Tibial artery (tissue), 4 donors: ENCODE measurements at regions not wholly inside any gene's neighbourhood (a gene's known extent, or its start where the extent isn't known, plus 50 kb on each side); places are given as distances from the start of the nearest gene placed in this dataset.

Experiments
- DNase-seq, 2 donors: peaks; one replicate each; pipeline ENCODE4 v3.0.0-alpha.2; 2019
- H3K27ac ChIP-seq, 2 donors: fragments of 200-600 bp; sonication (generic) in 1 of 2; 1 replicate in 1 of 2; 2 replicates in 1 of 2; pipeline ENCODE4 v1.5.1; 2018 to 2019; ENCODE audit warnings: mild to moderate bottlenecking in 1 of 2
- H3K27me3 ChIP-seq, 2 donors: fragments of 200-600 bp; sonication (generic) in 1 of 2; one replicate each; pipeline versions ENCODE4 v1.5.1 to v1.6.0; 2016 to 2019
- H3K36me3 ChIP-seq, 3 donors: fragments of 200-600 bp; sonication (generic) in 2 of 3; one replicate each; pipeline ENCODE4 v1.5.1; 2016 to 2019; ENCODE audit warnings: mild to moderate bottlenecking in 2 of 3
- H3K4me1 ChIP-seq, 4 donors: fragments of 200-600 bp; sonication (generic) in 2 of 4; 1 replicate in 3 of 4; 2 replicates in 1 of 4; pipeline ENCODE4 v1.5.1; 2016 to 2019
- H3K4me3 ChIP-seq, 2 donors: fragments of 200-600 bp; sonication (generic) in 1 of 2; 1 replicate in 1 of 2; 2 replicates in 1 of 2; pipeline ENCODE4 v1.5.1; 2018 to 2019; ENCODE audit warnings: mild to moderate bottlenecking in 2 of 2
- H3K9me3 ChIP-seq, 3 donors: fragments of 200-600 bp; sonication (generic) in 1 of 3; one replicate each; pipeline ENCODE4 v1.5.1; 2016 to 2019
- intact Hi-C: fragments of 100-400 bp; cut with DNase I; formaldehyde crosslinking; loops from one replicate; pipeline ENCODE4 v1.15.0; 2023; ENCODE audit warnings: low total_unique reads
- TF ChIP-seq, protein P1 (sequence below), 2 experiments: fragments of 200-600 bp in 1 of 2; fragments of 450-650 bp in 1 of 2; IDR thresholded peaks; one replicate each; pipeline ENCODE4 v1.5.1; 2017 to 2019; ENCODE audit warnings: antibody characterized with exemption in 2 of 2, mild to moderate bottlenecking in 1 of 2, moderate library complexity in 1 of 2

DNA sequence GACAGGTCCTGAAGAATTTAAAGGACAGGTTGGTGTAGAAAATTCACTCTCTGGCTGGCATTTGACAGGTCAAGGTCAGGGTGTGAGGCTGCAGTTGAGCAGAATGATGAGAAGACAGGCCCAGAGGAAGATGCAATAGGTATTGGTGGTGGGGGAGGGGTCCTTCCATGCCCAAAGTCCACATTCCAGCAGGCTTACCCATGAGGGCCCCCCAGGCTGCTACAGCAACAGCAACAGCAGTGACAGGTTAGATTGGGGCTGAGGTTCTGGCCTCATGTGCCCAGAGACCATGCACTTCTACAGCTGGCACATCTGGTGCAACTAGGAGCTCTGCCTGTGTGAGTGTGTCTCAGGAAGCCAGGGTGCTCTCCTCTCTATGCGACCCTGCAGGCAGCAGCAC is 223.5 kb upstream of the GHITM start:
- intact Hi-C loops: no loop called here
- no peaks in the 10 kb centered on the region for H3K27me3 ChIP-seq
- no peak overlapping the region for H3K27ac ChIP-seq
- no peaks in the 10 kb centered on the region for H3K36me3 ChIP-seq
- no peak for DNase-seq
- H3K9me3 ChIP-seq: no peaks in the 10 kb centered on the region
- no peak overlapping the region for H3K4me3 ChIP-seq
- TF ChIP-seq, protein P1, sequence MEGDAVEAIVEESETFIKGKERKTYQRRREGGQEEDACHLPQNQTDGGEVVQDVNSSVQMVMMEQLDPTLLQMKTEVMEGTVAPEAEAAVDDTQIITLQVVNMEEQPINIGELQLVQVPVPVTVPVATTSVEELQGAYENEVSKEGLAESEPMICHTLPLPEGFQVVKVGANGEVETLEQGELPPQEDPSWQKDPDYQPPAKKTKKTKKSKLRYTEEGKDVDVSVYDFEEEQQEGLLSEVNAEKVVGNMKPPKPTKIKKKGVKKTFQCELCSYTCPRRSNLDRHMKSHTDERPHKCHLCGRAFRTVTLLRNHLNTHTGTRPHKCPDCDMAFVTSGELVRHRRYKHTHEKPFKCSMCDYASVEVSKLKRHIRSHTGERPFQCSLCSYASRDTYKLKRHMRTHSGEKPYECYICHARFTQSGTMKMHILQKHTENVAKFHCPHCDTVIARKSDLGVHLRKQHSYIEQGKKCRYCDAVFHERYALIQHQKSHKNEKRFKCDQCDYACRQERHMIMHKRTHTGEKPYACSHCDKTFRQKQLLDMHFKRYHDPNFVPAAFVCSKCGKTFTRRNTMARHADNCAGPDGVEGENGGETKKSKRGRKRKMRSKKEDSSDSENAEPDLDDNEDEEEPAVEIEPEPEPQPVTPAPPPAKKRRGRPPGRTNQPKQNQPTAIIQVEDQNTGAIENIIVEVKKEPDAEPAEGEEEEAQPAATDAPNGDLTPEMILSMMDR (IDR thresholded peaks at IDR 0.05): no peak
- H3K4me1 ChIP-seq: peaks cover 0 to 2% (median 0%) of the 10 kb centered on the region in 4 donors

DNA sequence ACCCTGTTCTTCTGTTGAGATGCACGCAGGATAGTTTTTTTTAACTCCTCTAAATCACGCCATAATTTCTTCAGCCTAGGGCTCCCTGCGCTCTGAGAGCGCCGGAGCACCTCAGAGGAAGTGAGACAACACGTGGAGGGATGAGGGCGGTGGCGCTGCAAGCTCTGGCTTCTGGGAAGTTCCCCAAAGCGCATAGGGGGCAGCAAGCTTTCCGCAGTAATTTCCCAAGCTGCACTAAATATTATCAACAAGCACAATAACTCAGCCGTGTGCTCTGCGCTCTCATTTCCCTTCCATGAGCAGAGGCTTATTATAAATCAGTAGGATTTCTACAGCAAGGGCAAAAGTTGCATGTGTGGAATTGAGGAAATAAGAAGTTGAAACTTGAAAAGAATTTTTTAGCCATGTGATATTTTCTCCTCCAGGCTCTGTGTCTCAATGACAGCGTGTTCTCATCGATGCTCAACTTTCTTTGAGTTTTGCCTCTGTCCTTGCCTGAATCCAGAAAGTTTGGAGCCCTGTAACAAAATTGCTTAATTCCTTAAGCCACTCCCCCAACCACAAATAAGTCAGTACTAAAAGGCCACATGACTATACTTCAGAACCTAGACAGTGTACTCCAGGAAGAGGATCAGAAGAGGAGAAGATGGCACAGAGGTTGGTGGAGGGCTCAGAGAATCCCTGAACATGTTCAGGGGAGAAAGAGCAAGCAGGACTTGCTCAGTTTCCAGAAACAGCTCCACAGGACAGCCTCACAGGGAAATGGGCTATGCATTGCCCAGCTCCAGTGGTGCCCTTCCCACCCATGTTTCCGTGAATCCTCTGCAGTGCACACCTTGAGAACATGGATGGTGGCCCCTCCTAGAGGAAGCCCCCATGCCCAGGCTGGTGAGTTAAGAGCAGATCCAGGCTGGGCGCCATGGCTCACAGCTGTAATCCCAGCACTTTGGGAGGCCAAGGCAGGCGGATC is 221.5 kb upstream of the GHITM start:
- Histone ChIP-seq H3K9me3 (no peaks in the 10 kb centered on the region), H3K4me1 (peaks cover 0 to 2% (median 0%) of the 10 kb centered on the region in 4 donors), H3K27me3 (no peaks in the 10 kb centered on the region), H3K36me3 (no peaks in the 10 kb centered on the region), H3K4me3 (no peak overlapping the region), H3K27ac (no peak overlapping the region)
- TF ChIP-seq, protein P1 (IDR thresholded peaks at IDR 0.05): no peak
- DNase-seq: peak in 1 of 2 donors; percentile 42
- intact Hi-C loops: no loop called here

DNA sequence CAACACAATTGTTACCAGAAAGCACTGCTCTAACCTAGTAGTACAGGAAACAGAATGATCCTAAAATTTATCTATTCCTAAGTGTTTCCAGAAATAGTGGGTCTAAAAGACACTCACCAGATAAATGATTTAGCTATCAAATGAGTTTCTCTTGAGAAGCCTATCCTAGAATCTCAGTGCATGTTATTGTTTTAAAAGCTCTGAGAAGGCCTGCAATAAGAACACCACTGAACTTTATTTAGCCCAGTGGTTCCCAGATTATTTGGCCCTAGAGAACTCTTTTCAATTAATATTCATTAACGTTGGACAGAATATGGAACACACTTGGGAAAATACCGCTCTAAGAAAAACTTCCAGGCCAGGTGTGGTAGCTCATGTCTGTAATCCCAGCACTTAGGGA is 220.1 kb upstream of the GHITM start:
- no peak overlapping the region for H3K4me3 ChIP-seq
- TF ChIP-seq, protein P1 (IDR thresholded peaks at IDR 0.05): no peak

DNA sequence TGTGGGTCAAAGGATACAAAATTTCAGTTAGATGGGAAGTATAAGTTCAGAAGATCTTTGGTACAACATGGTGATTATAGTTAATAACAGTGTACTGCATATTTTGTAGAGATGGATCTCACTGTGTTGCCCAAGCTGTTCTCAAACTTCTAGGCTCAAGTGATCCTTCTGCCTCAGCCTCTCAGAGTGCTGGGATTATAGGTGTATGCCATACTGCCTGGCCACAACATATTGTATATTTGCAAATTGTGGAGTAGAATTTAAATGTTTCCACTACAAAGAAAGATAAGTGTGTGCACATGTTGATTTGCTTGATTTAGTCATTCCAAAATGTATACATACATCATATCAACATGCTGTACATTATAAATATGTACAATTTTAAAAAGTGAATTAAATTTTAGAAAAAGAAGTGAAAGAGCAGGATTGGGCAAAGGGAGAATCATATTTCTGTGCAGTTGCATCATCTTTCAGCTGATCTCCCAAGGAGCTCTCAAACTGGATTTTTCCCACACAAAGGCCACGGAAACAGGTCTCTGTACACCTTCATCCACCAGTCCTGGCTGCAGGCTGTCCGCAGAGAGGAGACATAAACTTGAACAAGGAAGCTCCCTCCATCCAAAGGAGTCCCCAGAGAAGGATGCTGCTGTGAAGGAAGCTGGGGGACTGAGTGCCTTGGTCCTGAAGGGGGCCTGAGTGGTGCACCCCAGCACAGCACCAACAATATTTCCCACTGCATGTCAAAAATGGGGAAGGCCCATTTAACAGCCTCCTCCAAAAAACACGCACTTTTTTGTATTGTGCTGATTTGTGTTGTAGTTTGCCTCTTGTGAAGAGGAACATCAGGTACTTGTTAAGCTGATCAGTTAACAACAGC is 217.1 kb upstream of the GHITM start:
- Histone ChIP-seq H3K36me3 (no peaks in the 10 kb centered on the region), H3K4me1 (peaks cover 0 to 2% (median 0%) of the 10 kb centered on the region in 4 donors), H3K4me3 (no peak overlapping the region), H3K9me3 (no peaks in the 10 kb centered on the region), H3K27ac (no peak overlapping the region), H3K27me3 (no peaks in the 10 kb centered on the region)
- TF ChIP-seq, protein P1 (IDR thresholded peaks at IDR 0.05): no peak
- no peak for DNase-seq
- intact Hi-C loops: no loop called here

More for the DNA sequence above, 220.1 kb upstream of the GHITM start:
- peaks cover 0 to 2% (median 0%) of the 10 kb centered on the region in 4 donors for H3K4me1 ChIP-seq
- H3K27me3 ChIP-seq: no peaks in the 10 kb centered on the region
- H3K9me3 ChIP-seq: no peaks in the 10 kb centered on the region
- no peak for DNase-seq
- no peak overlapping the region for H3K27ac ChIP-seq
- no peaks in the 10 kb centered on the region for H3K36me3 ChIP-seq
- intact Hi-C loops: no loop called here

DNA sequence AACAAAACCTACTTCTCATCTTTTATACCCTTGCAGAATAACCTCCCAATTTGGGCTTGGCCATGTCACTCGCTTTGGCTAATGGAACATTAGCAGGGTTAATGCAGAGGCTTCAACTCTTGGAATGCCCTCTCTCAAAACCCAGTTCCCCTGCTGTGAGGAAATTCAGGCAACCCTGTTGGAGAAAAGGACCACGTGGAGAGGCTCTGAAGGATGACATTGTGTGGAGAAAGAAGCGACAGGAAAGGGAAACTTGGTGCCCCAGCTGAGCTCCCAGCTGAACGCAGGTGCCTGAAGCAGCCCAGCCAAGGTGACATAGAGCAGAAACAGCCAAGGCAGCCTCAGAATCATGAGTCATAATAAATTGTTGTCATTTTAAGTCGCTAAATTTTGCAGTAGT is 214.2 kb upstream of the GHITM start:
- Histone ChIP-seq H3K27me3 (no peaks in the 10 kb centered on the region), H3K36me3 (no peaks in the 10 kb centered on the region), H3K4me1 (no peaks in the 10 kb centered on the region), H3K9me3 (no peaks in the 10 kb centered on the region), H3K27ac (no peak overlapping the region), H3K4me3 (no peak overlapping the region)
- intact Hi-C loops: no loop called here
- DNase-seq: no peak
- TF ChIP-seq, protein P1 (IDR thresholded peaks at IDR 0.05): no peak
